IMR-90 (cell line): ENCODE measurements at regions not wholly inside any gene's neighbourhood (a gene's known extent, or its start where the extent isn't known, plus 50 kb on each side); places are given as distances from the start of the nearest gene placed in this dataset.

Source experiments
- ATAC-seq: fragments of 200-7000 bp; cut with Tn5 transposase; 2 replicates; pipeline ENCODE4 v1.9.1; 2020; ENCODE audit warnings: low read depth, mild to moderate bottlenecking, moderate library complexity
- BruUV-seq: library from RNA; stranded (reverse); fragments of 400-500 nt; replicated peaks from 2 replicates; lab custom pipeline; 2021; lab: Mats Ljungman, UMichigan
- CTCF ChIA-PET: fragments of 300-600 bp; formaldehyde crosslinking; extraction: SDS; loops from one replicate; lab custom pipeline; 2021; ENCODE audit warnings: antibody characterized with exemption; lab: Yijun Ruan, JAX
- POLR2A ChIA-PET: fragments of 300-600 bp; sonication (Branson Sonifier 250); formaldehyde crosslinking; loops from one replicate; lab custom pipeline; 2022; ENCODE audit warnings: antibody characterized with exemption; ENCODE audit not compliant: unreplicated experiment; lab: Charles Lee
- DNase-seq: peaks from one replicate; pipeline ENCODE4 v3.0.0; 2013
- H2AFZ ChIP-seq: replicated peaks from 2 replicates; pipeline ENCODE3; 2013; ENCODE audit warnings: low read length, mild to moderate bottlenecking; ENCODE audit not compliant: poor library complexity
- H2AK5ac ChIP-seq: 2 replicates; pipeline ENCODE4 v1.6.1; 2013; ENCODE audit warnings: low read depth, low read length, inconsistent platforms
- H2AK9ac ChIP-seq: replicated peaks from 2 replicates; pipeline ENCODE3; 2013; ENCODE audit warnings: mild to moderate bottlenecking, low read depth, low read length, moderate library complexity; ENCODE audit not compliant: poor library complexity
- H2BK120ac ChIP-seq: 2 replicates; pipeline ENCODE4 v1.6.1; 2013; ENCODE audit warnings: low read depth, low read length, inconsistent platforms
- H2BK15ac ChIP-seq: 3 replicates; pipeline ENCODE4 v1.6.1; 2013; ENCODE audit warnings: low read depth, low read length, inconsistent platforms
- H2BK20ac ChIP-seq: 2 replicates; pipeline ENCODE4 v1.6.1; 2013; ENCODE audit warnings: low read depth, mild to moderate bottlenecking, inconsistent platforms, low read length, moderate library complexity
- H2BK5ac ChIP-seq: 2 replicates; pipeline ENCODE4 v1.6.1; 2013; ENCODE audit warnings: mild to moderate bottlenecking, low read depth, low read length, inconsistent platforms; ENCODE audit not compliant: poor library complexity, severe bottlenecking
- H3K14ac ChIP-seq: replicated peaks from 2 replicates; pipeline ENCODE4 v1.6.1; 2013; ENCODE audit warnings: low read depth, low read length, inconsistent platforms
- H3K18ac ChIP-seq: 2 replicates; pipeline ENCODE4 v1.6.1; 2013; ENCODE audit warnings: low read depth, low read length, control low read depth
- H3K23ac ChIP-seq: 2 replicates; pipeline ENCODE4 v1.6.1; 2013; ENCODE audit warnings: low read depth, low read length, inconsistent platforms
- H3K27ac ChIP-seq: 2 replicates; pipeline ENCODE4 v1.5.1; 2013; ENCODE audit warnings: mild to moderate bottlenecking, control low read depth, low read length; ENCODE audit not compliant: insufficient read depth
- H3K27me3 ChIP-seq: 2 replicates; pipeline ENCODE4 v1.6.1; 2013; ENCODE audit warnings: low read length; ENCODE audit not compliant: control insufficient read depth, insufficient read depth
- H3K36me3 ChIP-seq: 2 replicates; pipeline ENCODE4 v1.6.1; 2013; ENCODE audit warnings: low read length, mixed read lengths; ENCODE audit not compliant: control insufficient read depth, insufficient read depth
- H3K4ac ChIP-seq: 2 replicates; pipeline ENCODE4 v1.6.1; 2013; ENCODE audit warnings: low read depth, low read length, inconsistent platforms
- H3K4me1 ChIP-seq: 2 replicates; pipeline ENCODE4 v1.6.1; 2013; ENCODE audit warnings: low read length, mixed read lengths; ENCODE audit not compliant: control insufficient read depth, insufficient read depth
- H3K4me2 ChIP-seq: 2 replicates; pipeline ENCODE4 v1.6.1; 2013; ENCODE audit warnings: low read depth, mild to moderate bottlenecking, control low read depth, low read length, moderate library complexity
- H3K4me3 ChIP-seq: 2 replicates; pipeline ENCODE4 v1.5.1; 2013; ENCODE audit warnings: low read depth, mild to moderate bottlenecking, control low read depth, low read length, moderate library complexity; ENCODE audit not compliant: insufficient read depth
- H3K56ac ChIP-seq: 2 replicates; pipeline ENCODE4 v1.6.1; 2013; ENCODE audit warnings: low read length, inconsistent platforms; ENCODE audit not compliant: insufficient read depth; ENCODE audit errors: extremely low read depth
- H3K79me1 ChIP-seq, 2 experiments: 2 replicates each; pipeline ENCODE4 v1.6.1; 2013; ENCODE audit warnings: low read length in 2 of 2, inconsistent platforms in 1 of 2, low read depth in 1 of 2
- H3K9ac ChIP-seq: 2 replicates; pipeline ENCODE4 v1.6.1; 2013; ENCODE audit warnings: low read depth, low read length, control low read depth
- H3K9me1 ChIP-seq: 2 replicates; pipeline ENCODE4 v1.6.1; 2013; ENCODE audit warnings: low read length, inconsistent platforms; ENCODE audit not compliant: insufficient read depth
- H3K9me3 ChIP-seq: 2 replicates; pipeline ENCODE4 v1.6.1; 2013; ENCODE audit warnings: low read length; ENCODE audit not compliant: control insufficient read depth, insufficient read depth
- H4K20me1 ChIP-seq: 2 replicates; pipeline ENCODE4 v1.6.1; 2013; ENCODE audit warnings: low read length, inconsistent platforms; ENCODE audit not compliant: insufficient read depth
- H4K5ac ChIP-seq: 2 replicates; pipeline ENCODE4 v1.6.1; 2013; ENCODE audit warnings: mild to moderate bottlenecking, low read depth, low read length, control low read depth
- H4K8ac ChIP-seq, 2 experiments: 2 replicates each; pipeline ENCODE4 v1.6.1; 2013; ENCODE audit warnings: low read depth in 2 of 2, low read length in 2 of 2, control low read depth in 1 of 2, inconsistent platforms in 1 of 2
- H4K91ac ChIP-seq: 2 replicates; pipeline ENCODE4 v1.6.1; 2013; ENCODE audit warnings: low read depth, low read length, inconsistent platforms; ENCODE audit not compliant: insufficient read depth
- CEBPB ChIP-seq: IDR thresholded peaks from 2 replicates; pipeline ENCODE4 v1.6.1; 2012; ENCODE audit warnings: low read depth, low read length, improper control_type of control experiment
- FOS ChIP-seq: fragments of 150-350 bp; IDR thresholded peaks from 2 replicates; pipeline ENCODE4 v1.6.1; 2016; ENCODE audit warnings: low read depth, low read length
- NFE2L2 ChIP-seq: fragments of 150-350 bp; IDR thresholded peaks from 2 replicates; pipeline ENCODE4 v1.6.1; 2016; ENCODE audit warnings: low read depth, mild to moderate bottlenecking, low read length
- USF2 ChIP-seq: fragments of 150-350 bp; IDR thresholded peaks from 2 replicates; pipeline ENCODE4 v1.6.1; 2017; ENCODE audit warnings: mild to moderate bottlenecking, antibody characterized with exemption, low read length, low read depth
- WGBS, 2 experiments: methylation state at CpG; one replicate each; pipeline versions ENCODE4 v1.1.5 to v1.1.7; 2013; ENCODE audit warnings: missing lambda C conversion rate in 2 of 2; ENCODE audit not compliant: insufficient read length in 1 of 2; ENCODE audit errors: extremely low coverage in 2 of 2; 5-methylcytosine and 5-hydroxymethylcytosine counted together
- dilution Hi-C: fragments of 300-500 bp; cut with HindIII; formaldehyde crosslinking; loops from one replicate; pipeline ENCODE4 v1.14.3; 2018; ENCODE audit warnings: low sequenced_read_pairs; ENCODE audit not compliant: unreplicated experiment
- in situ Hi-C: fragments of 300-500 bp; cut with MboI; formaldehyde crosslinking; loops from 3 replicates; pipeline ENCODE4 v1.14.3; 2019; ENCODE audit warnings: low sequenced_read_pairs, inconsistent platforms, mixed read lengths
- intact Hi-C: fragments of 100-400 bp; cut with micrococcal nuclease; formaldehyde crosslinking; loops from 2 replicates; pipeline ENCODE4 v1.10.0; 2022

GRCh38 chr5:116746668-116747067, 172.0 kb upstream of the SEMA6A start:
- no TSS peak for BruUV-seq
- no peak overlapping the region for H2BK20ac ChIP-seq
- H3K36me3 ChIP-seq, result no peaks in the 10 kb centered on the region
- no peaks in the 10 kb centered on the region for H3K9me1 ChIP-seq
- dilution Hi-C loops, result no loop called here
- no CpG with 5 or more reads among the region's 3 CpGs for WGBS, 2 experiments
- intact Hi-C loops, result no loop called here
- ChIA-PET POLR2A (no interaction called here), CTCF (no interaction called here)
- H3K23ac ChIP-seq, result no peak overlapping the region
- in situ Hi-C loops, result no loop called here
- no peak overlapping the region for H3K9ac ChIP-seq
- H3K14ac ChIP-seq, result no peak overlapping the region
- no peak overlapping the region for H3K4me3 ChIP-seq
- no peak overlapping the region for H2AK9ac ChIP-seq
- H4K91ac ChIP-seq, result no peak overlapping the region
- H4K8ac ChIP-seq, result no peak overlapping the region
- no peak overlapping the region for H3K4ac ChIP-seq
- no peak overlapping the region for H3K18ac ChIP-seq
- H4K20me1 ChIP-seq, result no peaks in the 10 kb centered on the region
- H3K79me1 ChIP-seq, result no peaks in the 10 kb centered on the region
- no peak overlapping the region for H2BK120ac ChIP-seq
- H4K5ac ChIP-seq, result no peak overlapping the region
- H2BK15ac ChIP-seq, result no peak overlapping the region
- H3K9me3 ChIP-seq, result peaks cover 10% of the 10 kb centered on the region
- TF ChIP-seq CEBPB (no peak), USF2 (no peak), NFE2L2 (no peak), FOS (no peak)
- no peaks in the 10 kb centered on the region for H3K27me3 ChIP-seq
- no peak overlapping the region for H3K4me2 ChIP-seq
- no peak overlapping the region for H2BK5ac ChIP-seq
- no peaks in the 10 kb centered on the region for H3K4me1 ChIP-seq
- DNase-seq, result no peak
- no peak overlapping the region for H3K56ac ChIP-seq
- H2AK5ac ChIP-seq, result no peak overlapping the region
- H2AFZ ChIP-seq, result no peak overlapping the region
- H3K27ac ChIP-seq, result no peak overlapping the region
- no peak for ATAC-seq
